Mammary epithelial cell (primary cell): ENCODE measurements at regions not wholly inside any gene's neighbourhood (a gene's known extent, or its start where the extent isn't known, plus 50 kb on each side); places are given as distances from the start of the nearest gene placed in this dataset.

Experiments used
- EZH2 ChIP-seq: IDR thresholded peaks from 2 replicates; pipeline ENCODE4 v1.6.1; 2012; ENCODE audit warnings: low read length, inconsistent platforms, borderline replicate concordance
- TF ChIP-seq, protein P1 (sequence below), 2 donors: IDR thresholded peaks in 1 of 2; conservative IDR thresholded peaks in 1 of 2; 2 replicates each; pipeline ENCODE4 v1.5.1; 2011 to 2012; ENCODE audit warnings: inconsistent platforms in 2 of 2, low read length in 2 of 2, mild to moderate bottlenecking in 2 of 2, control low read depth in 1 of 2, low read depth in 1 of 2; ENCODE audit not compliant: insufficient read depth in 1 of 2; ENCODE audit errors: extremely low read depth in 1 of 2

DNA sequence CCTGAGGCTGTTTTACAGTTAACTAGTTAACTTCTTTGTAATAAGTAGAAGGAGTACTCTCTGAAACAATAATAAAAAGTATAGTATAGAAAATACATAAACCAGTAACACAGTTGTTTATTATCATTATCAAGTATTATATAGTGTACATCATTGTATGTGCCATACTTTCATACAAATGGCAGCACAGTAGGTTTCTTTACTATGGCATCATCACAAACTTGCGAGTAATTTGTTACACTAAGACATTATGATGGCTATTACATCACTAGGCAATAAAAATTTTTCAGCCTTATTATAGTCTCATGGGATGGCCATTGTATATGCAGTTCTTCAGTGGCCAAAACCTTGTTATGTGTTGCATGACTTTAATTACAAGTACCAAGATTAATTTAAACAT is 1376.5 kb upstream of the ADGRL2 start:
- TF ChIP-seq, protein P1, sequence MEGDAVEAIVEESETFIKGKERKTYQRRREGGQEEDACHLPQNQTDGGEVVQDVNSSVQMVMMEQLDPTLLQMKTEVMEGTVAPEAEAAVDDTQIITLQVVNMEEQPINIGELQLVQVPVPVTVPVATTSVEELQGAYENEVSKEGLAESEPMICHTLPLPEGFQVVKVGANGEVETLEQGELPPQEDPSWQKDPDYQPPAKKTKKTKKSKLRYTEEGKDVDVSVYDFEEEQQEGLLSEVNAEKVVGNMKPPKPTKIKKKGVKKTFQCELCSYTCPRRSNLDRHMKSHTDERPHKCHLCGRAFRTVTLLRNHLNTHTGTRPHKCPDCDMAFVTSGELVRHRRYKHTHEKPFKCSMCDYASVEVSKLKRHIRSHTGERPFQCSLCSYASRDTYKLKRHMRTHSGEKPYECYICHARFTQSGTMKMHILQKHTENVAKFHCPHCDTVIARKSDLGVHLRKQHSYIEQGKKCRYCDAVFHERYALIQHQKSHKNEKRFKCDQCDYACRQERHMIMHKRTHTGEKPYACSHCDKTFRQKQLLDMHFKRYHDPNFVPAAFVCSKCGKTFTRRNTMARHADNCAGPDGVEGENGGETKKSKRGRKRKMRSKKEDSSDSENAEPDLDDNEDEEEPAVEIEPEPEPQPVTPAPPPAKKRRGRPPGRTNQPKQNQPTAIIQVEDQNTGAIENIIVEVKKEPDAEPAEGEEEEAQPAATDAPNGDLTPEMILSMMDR (conservative IDR thresholded peaks at IDR 0.05 in 1 of 2, IDR thresholded peaks at IDR 0.05 in 1 of 2; ENCODE audit: extremely low read depth in 1 of 2, insufficient read depth in 1 of 2, low read depth in 1 of 2, low read length in 2 of 2): no peak
- TF ChIP-seq EZH2: no peak
